Panc1 (cell line): ENCODE measurements at regions not wholly inside any gene's neighbourhood (a gene's known extent, or its start where the extent isn't known, plus 50 kb on each side); places are given as distances from the start of the nearest gene placed in this dataset.

Experiments used
- ATAC-seq: fragments of 200-7000 bp; cut with Tn5 transposase; 2 replicates; pipeline ENCODE4 v1.9.1; 2020; ENCODE audit warnings: mild to moderate bottlenecking, moderate library complexity
- BruUV-seq: library from RNA; stranded (reverse); fragments of 400-500 nt; replicated peaks from 2 replicates; lab custom pipeline; 2021; lab: Mats Ljungman, UMichigan
- CTCF ChIA-PET: fragments of 300-600 bp; sonication (Branson Sonifier 250); formaldehyde crosslinking; loops from one replicate; lab custom pipeline; 2022; ENCODE audit warnings: antibody characterized with exemption; lab: Charles Lee
- POLR2A ChIA-PET: fragments of 300-600 bp; sonication (Branson Sonifier 250); formaldehyde crosslinking; loops from one replicate; lab custom pipeline; 2022; ENCODE audit warnings: antibody characterized with exemption; lab: Charles Lee
- DNase-seq: peaks from one replicate; pipeline ENCODE4 v3.0.0-alpha.2; 2010; ENCODE audit warnings: low read depth, low spot score
- H3K27ac ChIP-seq: 2 replicates; pipeline ENCODE4 v1.5.1; 2011; ENCODE audit warnings: mild to moderate bottlenecking, low read length, inconsistent platforms
- H3K27me3 ChIP-seq: fragments of 200-500 bp; sonication (Bioruptor generic); 2 replicates; pipeline ENCODE4 v1.6.0; 2014; ENCODE audit warnings: low read length, inconsistent platforms; ENCODE audit not compliant: control insufficient read depth, insufficient read depth
- H3K36me3 ChIP-seq: fragments of 200-500 bp; sonication (Bioruptor generic); 2 replicates; pipeline ENCODE4 v1.5.1; 2014; ENCODE audit warnings: inconsistent platforms, mild to moderate bottlenecking, low read length, moderate library complexity; ENCODE audit not compliant: control insufficient read depth, insufficient read depth
- H3K4me1 ChIP-seq: 2 replicates; pipeline ENCODE4 v1.5.1; 2011; ENCODE audit warnings: inconsistent platforms, mild to moderate bottlenecking, low read length, moderate library complexity; ENCODE audit not compliant: control insufficient read depth, insufficient read depth
- H3K4me3 ChIP-seq, 2 experiments: 2 replicates each; pipeline ENCODE4 v1.5.1; 2011 to 2012; ENCODE audit warnings: low read depth in 2 of 2, low read length in 2 of 2, mild to moderate bottlenecking in 2 of 2, inconsistent platforms in 1 of 2, moderate library complexity in 1 of 2
- H3K9me3 ChIP-seq: fragments of 200-500 bp; sonication (Bioruptor generic); 2 replicates; pipeline ENCODE4 v1.5.1; 2014; ENCODE audit warnings: low read depth, mild to moderate bottlenecking, inconsistent platforms, low read length, moderate library complexity; ENCODE audit not compliant: control insufficient read depth, insufficient read depth
- CTCF ChIP-seq: fragments of 450-650 bp; IDR thresholded peaks from 2 replicates; pipeline ENCODE4 v1.5.1; 2017; ENCODE audit warnings: mild to moderate bottlenecking
- POLR2AphosphoS5 ChIP-seq: IDR thresholded peaks from 2 replicates; pipeline ENCODE4 v1.6.1; 2012; ENCODE audit warnings: mild to moderate bottlenecking, low read depth, low read length, moderate library complexity
- REST ChIP-seq, 2 experiments: IDR thresholded peaks; 2 replicates each; pipeline ENCODE4 v1.6.1; 2011 to 2012; ENCODE audit warnings: low read depth in 2 of 2, control low read depth in 1 of 2, low read length in 1 of 2, mild to moderate bottlenecking in 1 of 2, moderate library complexity in 1 of 2; ENCODE audit not compliant: insufficient read depth in 1 of 2
- SIN3A ChIP-seq: IDR thresholded peaks from 2 replicates; pipeline ENCODE4 v1.6.1; 2012; ENCODE audit warnings: low read depth, mild to moderate bottlenecking, low read length, moderate library complexity, borderline replicate concordance; ENCODE audit not compliant: insufficient read depth
- TCF7L2 ChIP-seq: IDR thresholded peaks from 2 replicates; pipeline ENCODE4 v1.6.1; 2011; ENCODE audit warnings: mild to moderate bottlenecking, low read depth, low read length, inconsistent platforms
- in situ Hi-C: cut with HindIII; loops from 2 replicates; pipeline ENCODE4 v1.10.0; 2016; ENCODE audit warnings: low sequenced_read_pairs, low pct_unique_long_range_greater_than_20kb
- intact Hi-C: fragments of 100-400 bp; cut with micrococcal nuclease; formaldehyde crosslinking; loops from one replicate; pipeline ENCODE4 v1.10.0; 2022; ENCODE audit not compliant: unreplicated experiment

- H3K27me3 ChIP-seq = no peaks in the 10 kb centered on the region
- no peaks in the 10 kb centered on the region for H3K4me1 ChIP-seq
- DNase-seq (no peak), ATAC-seq (no peak)
- BruUV-seq = no TSS peak
- H3K27ac ChIP-seq = no peak overlapping the region
- CTCF ChIA-PET = no interaction called here
- no peaks in the 10 kb centered on the region for H3K36me3 ChIP-seq
- TF ChIP-seq POLR2AphosphoS5 = no peak
- no peak for TF ChIP-seq TCF7L2
- no peak for TF ChIP-seq REST (IDR thresholded peaks at IDR 0.05; ENCODE audit: insufficient read depth in 1 of 2, low read depth in 2 of 2, low read length in 1 of 2)
- no peak for TF ChIP-seq SIN3A
- TF ChIP-seq CTCF = no peak
- POLR2A ChIA-PET = interaction anchor here (0.6 kb wide), 1 partner anchor 39 kb away, joined by 4 read pairs; no protein-coding TSS in a partner anchor
- H3K9me3 ChIP-seq = no peaks in the 10 kb centered on the region
- intact Hi-C loops = no loop called here
- in situ Hi-C loops = no loop called here
- no peak overlapping the region for H3K4me3 ChIP-seq
Measured at GRCh38 chr2:144240656-144241339, 279.1 kb downstream of the ZEB2 start.

GRCh38 chr2:144239726-144240125 is 280.2 kb downstream of the ZEB2 start:
- POLR2A ChIA-PET = no interaction called here

More at GRCh38 chr2:144239726-144240125, 280.2 kb downstream of the ZEB2 start:
- DNase-seq = no peak
- Histone ChIP-seq H3K4me1 (no peaks in the 10 kb centered on the region), H3K4me3 (no peak overlapping the region), H3K9me3 (no peaks in the 10 kb centered on the region), H3K27ac (no peak overlapping the region), H3K27me3 (no peaks in the 10 kb centered on the region), H3K36me3 (no peaks in the 10 kb centered on the region)
- intact Hi-C loops = no loop called here
- in situ Hi-C loops = no loop called here
- no TSS peak for BruUV-seq
- no peak for ATAC-seq
- TF ChIP-seq POLR2AphosphoS5 = no peak
- TF ChIP-seq CTCF = no peak
- no peak for TF ChIP-seq SIN3A
- CTCF ChIA-PET = no interaction called here
